AG04450 (cell line): ENCODE measurements at regions not wholly inside any gene's neighbourhood (a gene's known extent, or its start where the extent isn't known, plus 50 kb on each side); places are given as distances from the start of the nearest gene placed in this dataset.
A peak's percentile ranks its signal among the peaks of the same experiment; 100 is the strongest.

Experiments used
- CTCF ChIA-PET: fragments of 300-600, 350-600 bp; formaldehyde crosslinking; extraction: SDS; loops from one replicate; lab custom pipeline; 2022; ENCODE audit warnings: antibody characterized with exemption, inconsistent platforms; lab: Charles Lee
- POLR2A ChIA-PET: fragments of 350-600 bp; formaldehyde crosslinking; extraction: SDS; loops from one replicate; lab custom pipeline; 2021; ENCODE audit warnings: antibody characterized with exemption, inconsistent platforms; lab: Yijun Ruan, JAX
- DNase-seq: peaks from one replicate; pipeline ENCODE4 v3.0.0-alpha.2; 2011; ENCODE audit warnings: low read depth, low spot score
- H3K27ac ChIP-seq: one replicate; pipeline ENCODE4 v1.5.1; 2012; ENCODE audit warnings: low read depth, low read length, control low read depth
- H3K27me3 ChIP-seq: one replicate; pipeline ENCODE4 v1.6.0; 2012; ENCODE audit warnings: low read length; ENCODE audit not compliant: control insufficient read depth, insufficient read depth
- H3K4me3 ChIP-seq: 2 replicates; pipeline ENCODE4 v1.5.1; 2011; ENCODE audit warnings: mild to moderate bottlenecking, low read depth, low read length, control low read depth
- H3K9me3 ChIP-seq: 2 replicates; pipeline ENCODE4 v1.5.1; 2012; ENCODE audit warnings: low read length; ENCODE audit not compliant: control insufficient read depth, insufficient read depth
- CTCF ChIP-seq: IDR thresholded peaks from 2 replicates; pipeline ENCODE4 v1.5.1; 2011; ENCODE audit warnings: low read depth, low read length, control low read depth, inconsistent platforms

DNA sequence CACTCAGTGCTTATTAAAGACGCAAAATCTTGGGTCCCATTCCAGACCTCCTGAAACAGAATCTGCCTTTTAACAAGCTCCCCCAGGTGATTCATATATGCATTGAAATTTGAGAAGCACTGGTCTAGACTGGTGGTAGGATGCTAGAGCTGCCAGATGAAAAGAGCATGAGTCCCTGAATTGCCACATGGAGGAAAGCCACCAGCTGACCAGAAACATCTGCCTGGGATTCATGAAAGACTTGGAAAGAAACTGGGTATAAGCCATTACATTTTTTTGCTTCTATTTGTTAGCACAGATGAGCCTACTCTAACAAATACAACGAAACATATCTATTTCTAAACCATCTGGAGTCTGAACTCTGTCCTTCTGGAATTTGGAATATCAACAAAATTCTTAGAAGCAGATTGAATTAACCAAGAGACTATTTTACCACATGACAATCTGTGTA, 228.9 kb downstream of the RBM43 start:
- TF ChIP-seq CTCF: no peak; the same call in 1 of the 2 replicates
- DNase-seq: peak; percentile 99
- no peak overlapping the region for H3K27ac ChIP-seq
- H3K9me3 ChIP-seq: no peaks in the 10 kb centered on the region
- POLR2A ChIA-PET: interaction anchor here (0.6 to 2.2 kb wide), 6 partner anchors 11 to 1288 kb away, joined by 3 to 12 read pairs (median 4); no protein-coding TSS in a partner anchor
- CTCF ChIA-PET: interaction anchor here (0.6 to 2.3 kb wide), 2 partner anchors 18 to 93 kb away, joined by 3 to 10 read pairs; no protein-coding TSS in a partner anchor
- H3K4me3 ChIP-seq: no peak overlapping the region
- H3K27me3 ChIP-seq: no peaks in the 10 kb centered on the region

GRCh38 chr2:151030663-151031230, 230.9 kb downstream of the RBM43 start:
- no peak overlapping the region for H3K27ac ChIP-seq
- no peaks in the 10 kb centered on the region for H3K27me3 ChIP-seq
- no peak overlapping the region for H3K4me3 ChIP-seq
- H3K9me3 ChIP-seq: no peaks in the 10 kb centered on the region
- ChIA-PET POLR2A (no interaction called here), CTCF (interaction anchor here (1.4 to 2.3 kb wide), 2 partner anchors 20 to 209 kb away, joined by 3 to 10 read pairs; no protein-coding TSS in a partner anchor)
- DNase-seq: no peak
- peak; percentile 26; the same call in 1 of the 2 replicates for TF ChIP-seq CTCF

DNA sequence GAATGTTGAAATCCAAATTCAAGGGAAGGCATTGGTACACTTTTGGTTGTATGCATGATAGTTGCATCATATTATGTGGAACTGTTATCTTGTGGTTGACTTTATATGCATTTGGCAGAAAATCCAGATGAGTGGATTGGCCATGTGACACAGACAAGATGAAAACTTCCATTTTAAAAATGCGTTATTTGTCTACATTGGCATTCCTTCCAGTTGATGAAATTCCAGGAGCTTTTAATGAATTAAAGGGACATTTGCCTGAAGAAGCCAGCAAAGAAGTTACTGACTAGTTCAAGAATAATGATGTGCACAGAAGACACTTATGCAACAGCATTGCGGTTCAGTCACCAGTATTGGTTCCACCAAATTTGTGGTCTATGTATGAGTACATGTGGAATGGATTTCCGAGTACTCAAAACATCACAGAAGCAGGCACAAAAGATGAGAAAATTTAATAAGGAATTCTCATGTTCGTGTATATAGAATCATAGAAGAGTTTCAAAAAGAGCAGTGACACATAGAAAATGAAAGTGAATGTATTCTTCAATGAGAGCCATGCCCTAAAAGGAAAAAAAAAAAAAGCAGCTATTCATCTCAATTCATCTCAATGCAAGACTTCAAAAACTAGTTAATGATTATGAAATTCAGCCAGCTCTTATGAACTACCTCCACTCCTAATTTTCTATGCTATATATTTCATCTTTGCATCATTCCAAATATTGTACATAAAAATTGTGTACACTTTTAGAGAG, 232.1 kb downstream of the RBM43 start:
- POLR2A ChIA-PET: interaction anchor here (0.6 kb wide), 1 partner anchor 166 kb away, joined by 3 read pairs; no protein-coding TSS in a partner anchor
- H3K9me3 ChIP-seq: no peaks in the 10 kb centered on the region
- no peak overlapping the region for H3K4me3 ChIP-seq
- no peak overlapping the region for H3K27ac ChIP-seq
- H3K27me3 ChIP-seq: no peaks in the 10 kb centered on the region
- TF ChIP-seq CTCF: no peak
- CTCF ChIA-PET: no interaction called here
- DNase-seq: no peak

DNA sequence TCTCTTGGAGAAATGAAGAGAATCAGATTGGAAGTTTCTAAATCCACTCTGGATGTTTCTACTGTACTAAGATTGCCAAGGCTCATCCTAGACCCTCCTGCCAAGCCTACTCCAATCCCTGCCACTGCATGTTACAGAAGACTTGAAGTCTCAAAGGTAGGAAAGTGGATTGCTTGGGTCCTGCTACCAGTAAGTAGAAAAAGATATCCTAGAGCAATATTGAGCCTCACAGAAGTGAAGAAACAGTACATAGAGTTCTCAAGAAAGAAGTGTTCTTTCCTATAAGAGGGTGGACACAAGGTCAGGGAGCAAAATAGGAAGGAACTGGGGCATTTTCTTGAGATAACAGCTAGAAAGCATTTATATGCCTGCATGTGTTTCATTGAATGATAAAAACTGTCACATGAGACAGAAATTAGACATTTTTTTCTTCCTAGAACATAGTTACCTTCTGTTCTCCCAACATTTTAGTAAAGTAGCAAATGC, 232.9 kb downstream of the RBM43 start:
- H3K27me3 ChIP-seq: no peaks in the 10 kb centered on the region
- no peak for TF ChIP-seq CTCF
- no peak for DNase-seq
- no peaks in the 10 kb centered on the region for H3K9me3 ChIP-seq
- no peak overlapping the region for H3K27ac ChIP-seq
- H3K4me3 ChIP-seq: no peak overlapping the region
- ChIA-PET CTCF (interaction anchor here (0.9 kb wide), 1 partner anchor 23 kb away, joined by 3 read pairs; no protein-coding TSS in a partner anchor), POLR2A (no interaction called here)

- no peaks in the 10 kb centered on the region for H3K27me3 ChIP-seq
- TF ChIP-seq CTCF: no peak
- ChIA-PET POLR2A (no interaction called here), CTCF (no interaction called here)
- no peak for DNase-seq
- H3K27ac ChIP-seq: no peak overlapping the region
- H3K4me3 ChIP-seq: no peak overlapping the region
- no peaks in the 10 kb centered on the region for H3K9me3 ChIP-seq
These were observed 234.5 kb downstream of the RBM43 start for GRCh38 chr2:151027151-151027550.
